GM21737 (cell line): ENCODE measurements at regions not wholly inside any gene's neighbourhood (a gene's known extent, or its start where the extent isn't known, plus 50 kb on each side); places are given as distances from the start of the nearest gene placed in this dataset.
"Not testable (repeated sequence)": the region's sequence is repeated elsewhere in the genome, so short reads cannot be mapped to it uniquely, and the experiment has no call there.

ENCODE experiments used
- ATAC-seq: cut with Tn5 transposase; IDR thresholded peaks from one replicate; pipeline ENCODE4 v1.9.1; 2021; ENCODE audit warnings: mild to moderate bottlenecking, moderate library complexity; ENCODE audit not compliant: unreplicated experiment

DNA sequence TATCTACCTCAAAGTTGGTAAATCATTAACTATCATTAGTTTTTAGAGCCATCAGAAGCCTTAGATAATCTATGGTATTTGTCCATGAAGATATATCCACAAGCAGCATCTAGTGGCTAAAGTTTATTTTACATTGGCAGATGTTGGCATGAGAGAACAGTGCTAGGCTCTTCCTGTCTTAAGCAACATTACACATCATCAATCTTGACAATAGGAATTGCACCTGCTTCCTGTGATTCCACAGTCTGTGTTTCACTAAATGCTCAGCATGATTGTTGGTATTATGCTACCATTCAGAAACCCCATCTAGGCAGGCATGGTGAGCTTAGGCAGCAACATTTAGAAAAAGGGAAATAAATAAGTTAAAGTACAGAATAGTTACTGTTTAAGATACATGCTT lies 246.6 kb downstream of the SLCO4C1 start:
- ATAC-seq: no peak

- no peak for ATAC-seq
These were observed 247.1 kb downstream of the SLCO4C1 start for GRCh38 chr5:102048940-102049339.

GRCh38 chr5:102047073-102047472 lies 249.0 kb downstream of the SLCO4C1 start:
- not testable (repeated sequence) for ATAC-seq

DNA sequence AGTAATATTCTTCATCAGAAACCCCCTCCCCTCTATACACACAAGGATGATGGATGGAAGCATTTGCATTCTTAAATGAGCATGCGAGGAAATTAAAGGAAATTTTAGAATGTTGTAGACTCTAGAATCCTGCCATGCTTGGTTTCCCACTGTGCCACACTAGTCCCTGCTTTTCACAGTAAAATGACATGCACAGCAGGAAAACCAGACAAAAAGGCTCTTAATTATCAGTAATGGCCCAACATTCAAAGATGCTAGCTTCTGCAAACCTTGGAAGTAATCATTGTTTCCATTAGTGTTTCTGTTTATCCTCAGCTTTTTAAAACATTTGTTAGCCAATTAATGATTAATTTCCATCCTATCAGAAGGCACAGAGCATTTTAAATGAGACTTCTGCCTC lies 255.8 kb downstream of the SLCO4C1 start:
- ATAC-seq: no peak

DNA sequence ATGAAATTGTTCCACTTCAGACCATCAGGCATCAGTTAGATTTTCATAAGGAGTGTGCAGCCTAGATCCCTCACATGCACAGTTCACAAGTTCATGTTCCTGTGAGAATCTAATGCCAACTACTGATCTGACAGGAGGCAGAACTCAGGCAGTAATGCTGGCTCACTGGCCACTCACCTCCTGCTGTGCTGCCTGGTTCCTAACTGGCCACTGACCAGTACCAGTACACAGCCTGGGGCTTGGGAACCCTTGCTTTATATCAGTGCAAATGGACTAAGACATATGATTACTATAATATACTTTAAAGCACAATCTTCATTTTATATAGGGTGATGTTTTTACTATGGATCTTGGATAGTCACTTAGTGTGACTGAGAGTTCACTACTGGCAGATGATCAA lies 259.2 kb downstream of the SLCO4C1 start:
- no peak for ATAC-seq

DNA sequence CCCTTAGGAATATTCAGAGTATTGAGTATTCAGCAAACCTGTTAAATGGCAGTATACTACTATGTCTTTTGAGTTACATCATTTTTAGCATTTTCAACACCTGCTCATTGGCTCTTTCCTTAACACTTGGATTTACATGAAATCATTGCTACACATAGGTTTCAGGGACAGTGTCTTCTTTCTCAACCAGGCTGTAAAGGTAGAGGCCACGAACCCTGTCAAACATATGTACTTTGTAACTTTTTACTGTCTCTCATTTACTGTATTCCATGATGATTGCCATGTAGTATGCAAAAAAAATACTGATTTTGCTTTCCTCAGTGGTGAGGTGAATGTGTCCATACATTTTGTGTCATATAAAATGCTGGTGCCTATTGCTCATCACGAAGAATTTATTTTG lies 264.4 kb downstream of the SLCO4C1 start:
- no peak for ATAC-seq

- no peak for ATAC-seq
These were observed 277.4 kb downstream of the SLCO4C1 start for GRCh38 chr5:102018690-102019089.

DNA sequence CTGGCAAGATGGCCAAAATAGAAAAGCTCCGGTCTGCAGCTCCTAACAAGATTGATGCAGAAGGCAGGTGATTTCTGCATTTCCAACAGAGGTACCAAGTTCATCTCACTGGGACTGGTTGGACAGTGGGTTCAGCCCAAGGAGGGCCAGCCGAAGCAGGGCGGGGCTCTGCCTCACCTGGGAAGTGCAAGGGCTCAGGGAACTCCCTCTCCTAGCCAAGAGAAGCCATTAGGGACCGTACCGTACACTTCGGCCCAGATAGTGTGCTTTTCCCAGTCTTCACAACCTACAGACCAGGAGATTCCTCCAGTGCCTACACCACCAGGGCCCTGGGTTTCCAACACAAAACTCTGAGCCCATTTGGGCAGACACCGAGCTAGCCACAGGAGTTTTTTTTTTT lies 277.8 kb downstream of the SLCO4C1 start:
- no peak for ATAC-seq

- no peak for ATAC-seq
These were observed 281.7 kb downstream of the SLCO4C1 start for GRCh38 chr5:102014371-102014770.

GRCh38 chr5:102010644-102011043 lies 285.4 kb downstream of the SLCO4C1 start:
- no peak for ATAC-seq

DNA sequence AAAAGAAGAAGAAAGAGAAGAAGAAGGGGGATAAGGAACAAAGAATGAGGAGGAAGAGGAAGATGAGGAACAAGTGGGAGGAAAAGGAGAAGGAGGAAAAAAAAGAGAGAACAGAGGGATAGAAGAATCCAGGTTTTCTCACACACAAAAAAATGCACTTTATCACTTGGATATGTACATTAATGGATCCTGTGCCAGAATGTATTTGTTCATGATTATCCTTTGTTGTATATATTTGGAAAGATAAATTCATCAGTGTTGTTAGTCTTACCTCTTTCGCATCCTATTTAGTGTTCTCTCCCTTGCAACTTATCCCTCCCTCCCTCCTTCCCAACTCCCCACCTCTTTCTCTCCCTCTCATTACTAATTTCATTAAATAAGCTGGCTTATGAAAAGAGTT lies 298.8 kb downstream of the SLCO4C1 start:
- no peak for ATAC-seq

GRCh38 chr5:101995585-101995984 lies 300.5 kb downstream of the SLCO4C1 start:
- no peak for ATAC-seq

GRCh38 chr5:101991486-101991885 lies 304.6 kb downstream of the SLCO4C1 start:
- ATAC-seq: no peak

DNA sequence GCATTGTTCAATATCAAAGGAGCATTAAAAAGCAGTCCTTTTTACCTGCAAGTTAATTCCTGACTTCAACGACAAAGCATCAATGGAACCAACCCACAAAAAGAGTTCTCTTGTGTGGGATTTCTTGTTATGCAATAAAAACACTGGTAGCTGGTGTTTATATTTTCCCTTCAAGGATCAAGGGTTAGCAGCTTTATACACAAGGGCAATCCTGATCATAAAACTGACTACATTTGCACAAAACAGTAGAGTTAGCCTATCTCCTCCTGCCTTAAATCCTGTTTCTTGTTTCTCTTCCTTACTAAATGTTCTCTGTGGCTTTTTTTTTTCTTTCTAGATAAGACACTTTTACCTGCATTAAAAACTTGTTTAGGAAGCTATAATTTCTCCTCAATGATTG lies 306.4 kb downstream of the SLCO4C1 start:
- ATAC-seq: no peak

- ATAC-seq: peak; percentile 94
These were observed 318.2 kb downstream of the SLCO4C1 start for GRCh38 chr5:101977729-101978345.

GRCh38 chr5:101976933-101977332 lies 319.2 kb downstream of the SLCO4C1 start:
- no peak for ATAC-seq

GRCh38 chr5:101969742-101970141 lies 326.3 kb downstream of the SLCO4C1 start:
- no peak for ATAC-seq

DNA sequence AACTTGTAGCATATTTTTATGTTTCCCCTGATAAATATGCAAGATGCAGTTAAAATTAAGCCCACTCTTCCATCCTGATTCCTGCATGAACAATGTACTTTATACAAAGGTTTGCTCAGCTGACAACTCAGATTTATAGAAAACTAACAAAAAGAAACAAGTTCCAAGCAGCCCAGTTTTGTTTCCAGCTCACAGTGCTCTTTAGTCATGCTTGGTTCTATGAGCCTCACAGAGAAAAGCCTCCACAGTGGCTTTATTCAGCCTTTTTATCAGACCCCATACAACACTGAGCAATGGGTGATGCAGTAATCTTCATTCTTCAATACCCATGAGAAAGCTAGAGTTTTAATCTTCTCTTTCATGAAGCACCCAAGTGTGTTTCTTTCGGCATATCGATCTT lies 329.6 kb downstream of the SLCO4C1 start:
- ATAC-seq: no peak

- no peak for ATAC-seq
These were observed 340.2 kb downstream of the SLCO4C1 start for GRCh38 chr5:101955891-101956290.

GRCh38 chr5:101950019-101950418 lies 346.1 kb downstream of the SLCO4C1 start:
- no peak for ATAC-seq

- no peak for ATAC-seq
These were observed 347.5 kb downstream of the SLCO4C1 start for GRCh38 chr5:101948615-101949014.

DNA sequence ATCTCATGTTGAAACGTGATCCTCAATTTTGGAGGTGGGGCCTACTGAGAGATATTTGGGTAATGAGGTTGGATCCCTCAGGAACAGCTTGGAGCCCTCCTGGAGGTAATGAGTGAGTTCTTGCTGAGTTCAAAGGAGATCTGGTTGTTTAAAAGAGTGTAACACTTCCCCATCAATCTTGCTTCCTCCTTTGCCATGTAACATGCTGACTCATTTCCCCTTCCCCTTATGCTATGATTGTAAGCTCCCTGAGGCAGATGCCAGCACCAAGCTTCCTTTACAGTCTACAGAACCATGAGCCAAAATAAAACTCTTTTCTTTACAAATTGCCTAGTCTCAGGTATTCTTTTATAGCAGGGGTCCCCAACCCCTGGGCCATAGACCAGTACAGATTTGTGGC lies 352.3 kb downstream of the SLCO4C1 start:
- no peak for ATAC-seq

DNA sequence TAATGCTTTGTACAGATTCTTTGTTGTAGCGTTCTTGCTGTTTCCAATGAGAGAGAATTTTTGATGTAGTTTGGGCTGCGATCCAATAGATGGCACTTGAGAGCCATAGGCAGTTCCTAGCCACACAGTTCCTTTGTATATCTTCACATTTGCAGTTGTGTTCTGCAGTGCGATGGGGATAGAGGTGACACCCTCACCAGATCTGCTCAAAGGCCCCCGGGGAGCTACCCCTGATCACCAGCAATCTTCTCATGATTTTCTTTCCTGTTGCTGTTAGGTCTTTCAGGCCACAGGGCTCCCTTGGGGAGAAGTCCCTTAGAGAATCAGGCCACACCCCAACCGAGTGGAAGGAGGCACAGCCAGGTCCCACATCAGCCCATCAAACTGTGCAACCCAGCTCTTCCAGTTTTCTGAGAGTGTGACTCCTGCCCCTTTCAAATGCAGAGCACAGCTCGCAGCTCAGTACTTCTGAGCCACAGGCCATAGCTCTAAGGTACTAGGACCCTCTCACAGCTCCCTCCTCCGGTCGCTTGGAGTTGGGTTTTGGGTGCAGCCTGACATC lies 353.7 kb downstream of the SLCO4C1 start:
- ATAC-seq: peak; percentile 81
